ENCODE measurements at regions not wholly inside any gene's neighbourhood (a gene's known extent, or its start where the extent isn't known, plus 50 kb on each side); places are given as distances from the start of the nearest gene placed in this dataset.

GRCh38 chr2:176686328-176686727, 417.1 kb downstream of the MTX2 start:
- TF ChIP-seq POLR2A (IDR thresholded peaks at IDR 0.05), result no peak
- TF ChIP-seq CTCF (IDR thresholded peaks at IDR 0.05), result no peak
- DNase-seq, result no peak
- intact Hi-C loops (cut with DNase I; ENCODE audit: low total_unique reads), result no loop called here
- WGBS, 2 donors, result 81 to 93% methylated on average over 3 of the region's 3 CpGs
- Histone ChIP-seq H3K4me3 (no peak overlapping the region), H3K9me3 (no peaks in the 10 kb centered on the region), H3K27ac (no peak overlapping the region), H3K27me3 (no peaks in the 10 kb centered on the region), H3K36me3 (ENCODE audit: low read depth, missing control alignments) (no peaks in the 10 kb centered on the region), H3K4me1 (no peaks in the 10 kb centered on the region)

- TF ChIP-seq CTCF (IDR thresholded peaks at IDR 0.05), result no peak
- TF ChIP-seq POLR2A (IDR thresholded peaks at IDR 0.05), result no peak
- H3K36me3 ChIP-seq (ENCODE audit: low read depth, missing control alignments), result no peaks in the 10 kb centered on the region
- 83 to 84% methylated on average over 4 of the region's 4 CpGs for WGBS, 2 donors
- intact Hi-C loops (cut with DNase I; ENCODE audit: low total_unique reads), result no loop called here
- no peaks in the 10 kb centered on the region for H3K4me1 ChIP-seq
- DNase-seq, result no peak
- no peaks in the 10 kb centered on the region for H3K27me3 ChIP-seq
- no peak overlapping the region for H3K4me3 ChIP-seq
- no peaks in the 10 kb centered on the region for H3K9me3 ChIP-seq
- H3K27ac ChIP-seq, result no peak overlapping the region
Measured at GRCh38 chr2:176687342-176687741, 418.1 kb downstream of the MTX2 start.

- H3K4me3 ChIP-seq, result no peak overlapping the region
- H3K36me3 ChIP-seq (ENCODE audit: low read depth, missing control alignments), result no peaks in the 10 kb centered on the region
- H3K27ac ChIP-seq, result no peak overlapping the region
- intact Hi-C loops (cut with DNase I; ENCODE audit: low total_unique reads), result no loop called here
- H3K9me3 ChIP-seq, result no peaks in the 10 kb centered on the region
- no peak for DNase-seq
- H3K4me1 ChIP-seq, result no peaks in the 10 kb centered on the region
- no peaks in the 10 kb centered on the region for H3K27me3 ChIP-seq
- TF ChIP-seq CTCF (IDR thresholded peaks at IDR 0.05) (no peak), POLR2A (IDR thresholded peaks at IDR 0.05) (no peak)
- WGBS, 2 donors, result 73 to 90% methylated on average over 1 of the region's 1 CpG
Measured at GRCh38 chr2:176687944-176688343, 418.7 kb downstream of the MTX2 start.

- WGBS, 2 donors, result 73 to 94% methylated on average over 1 of the region's 1 CpG
- H3K27ac ChIP-seq, result no peak overlapping the region
- DNase-seq, result no peak
- no peaks in the 10 kb centered on the region for H3K27me3 ChIP-seq
- no peak overlapping the region for H3K4me3 ChIP-seq
- no peaks in the 10 kb centered on the region for H3K9me3 ChIP-seq
- intact Hi-C loops (cut with DNase I; ENCODE audit: low total_unique reads), result no loop called here
- TF ChIP-seq CTCF (IDR thresholded peaks at IDR 0.05) (no peak), POLR2A (IDR thresholded peaks at IDR 0.05) (no peak)
- no peaks in the 10 kb centered on the region for H3K36me3 ChIP-seq (ENCODE audit: low read depth, missing control alignments)
- H3K4me1 ChIP-seq, result no peaks in the 10 kb centered on the region
Measured at GRCh38 chr2:176689711-176690110, 420.5 kb downstream of the MTX2 start.

GRCh38 chr2:176691471-176691870, 422.2 kb downstream of the MTX2 start:
- Histone ChIP-seq H3K9me3 (no peaks in the 10 kb centered on the region), H3K27me3 (no peaks in the 10 kb centered on the region)
- WGBS, 2 donors, result 67 to 74% methylated on average over 2 of the region's 2 CpGs

More at GRCh38 chr2:176691471-176691870, 422.2 kb downstream of the MTX2 start:
- intact Hi-C loops (cut with DNase I; ENCODE audit: low total_unique reads), result no loop called here
- Histone ChIP-seq H3K4me1 (no peaks in the 10 kb centered on the region), H3K36me3 (ENCODE audit: low read depth, missing control alignments) (no peaks in the 10 kb centered on the region), H3K4me3 (no peak overlapping the region), H3K27ac (no peak overlapping the region)
- no peak for TF ChIP-seq CTCF (IDR thresholded peaks at IDR 0.05)
- TF ChIP-seq POLR2A (IDR thresholded peaks at IDR 0.05), result no peak
- DNase-seq, result no peak
